Neural cell (in vitro differentiated cells): ENCODE measurements at regions not wholly inside any gene's neighbourhood (a gene's known extent, or its start where the extent isn't known, plus 50 kb on each side); places are given as distances from the start of the nearest gene placed in this dataset.

ENCODE experiments used
- H2AFZ ChIP-seq: fragments of 200-600, 300-800 bp; sonication (generic), shearing (Covaris generic); 2 replicates; pipeline ENCODE4 v1.6.0; 2014; ENCODE audit warnings: low read depth, mild to moderate bottlenecking, antibody characterized with exemption, low read length, moderate library complexity
- H3F3A ChIP-seq: fragments of 200-600 bp; shearing (Covaris generic); 2 replicates; pipeline ENCODE4 v1.6.1; 2016; ENCODE audit warnings: mild to moderate bottlenecking, moderate library complexity, mixed read lengths, antibody characterized with exemption, low read length; ENCODE audit not compliant: insufficient read depth, poor library complexity, severe bottlenecking
- H3K27ac ChIP-seq: fragments of 200-600, 300-800 bp; sonication (generic), shearing (Covaris generic); 2 replicates; pipeline ENCODE4 v1.5.1; 2014; ENCODE audit warnings: mild to moderate bottlenecking, low read length, moderate library complexity
- H3K27me3 ChIP-seq: fragments of 300-800, 200-600 bp; sonication (generic), shearing (Covaris generic); 2 replicates; pipeline ENCODE4 v1.6.0; 2014; ENCODE audit warnings: mild to moderate bottlenecking, low read depth, low read length, moderate library complexity; ENCODE audit not compliant: insufficient read depth
- H3K36me3 ChIP-seq: fragments of 300-800, 200-600 bp; sonication (generic), shearing (Covaris generic); 2 replicates; pipeline ENCODE4 v1.5.1; 2014; ENCODE audit warnings: mild to moderate bottlenecking, antibody characterized with exemption, low read length, moderate library complexity; ENCODE audit not compliant: insufficient read depth
- H3K4me2 ChIP-seq: fragments of 300-800, 200-600 bp; sonication (generic), shearing (Covaris generic); 2 replicates; pipeline ENCODE4 v1.6.0; 2014; ENCODE audit warnings: mild to moderate bottlenecking, low read length
- H3K4me3 ChIP-seq: fragments of 300-800, 200-600 bp; sonication (generic), shearing (Covaris generic); 2 replicates; pipeline ENCODE4 v1.5.1; 2014; ENCODE audit warnings: mild to moderate bottlenecking, low read length, moderate library complexity
- H3K79me2 ChIP-seq: fragments of 200-600 bp; shearing (Covaris generic); replicated peaks from 2 replicates; pipeline ENCODE4 v1.6.0; 2014; ENCODE audit warnings: mild to moderate bottlenecking, low read length, moderate library complexity; ENCODE audit not compliant: insufficient read depth
- H3K9ac ChIP-seq: fragments of 300-800, 200-600 bp; sonication (generic), shearing (Covaris generic); 2 replicates; pipeline ENCODE4 v1.6.1; 2016; ENCODE audit warnings: mild to moderate bottlenecking, low read length, mixed read lengths
- H3K9me2 ChIP-seq: fragments of 200-600 bp; shearing (Covaris generic); 2 replicates; pipeline ENCODE4 v1.6.1; 2016; ENCODE audit warnings: mild to moderate bottlenecking, low read length, mixed read lengths; ENCODE audit not compliant: insufficient read depth
- H3K9me3 ChIP-seq: fragments of 200-600, 300-800 bp; sonication (generic), shearing (Covaris generic); 2 replicates; pipeline ENCODE4 v1.6.1; 2016; ENCODE audit warnings: mild to moderate bottlenecking, mixed run types, low read length, moderate library complexity, mixed read lengths
- H4K20me1 ChIP-seq: fragments of 200-600 bp; shearing (Covaris generic); 2 replicates; pipeline ENCODE4 v1.6.1; 2016; ENCODE audit warnings: mild to moderate bottlenecking, mixed run types; ENCODE audit not compliant: insufficient read depth
- CTCF ChIP-seq: fragments of 450-650 bp; IDR thresholded peaks from 2 replicates; pipeline ENCODE4 v1.5.1; 2014; ENCODE audit warnings: antibody characterized with exemption, mild to moderate bottlenecking, moderate library complexity; ENCODE audit not compliant: poor library complexity, severe bottlenecking
- EP300 ChIP-seq: fragments of 450-650 bp; conservative IDR thresholded peaks from 2 replicates; pipeline ENCODE4 v1.6.1; 2014; ENCODE audit warnings: antibody characterized with exemption, mild to moderate bottlenecking, moderate library complexity; ENCODE audit not compliant: poor library complexity, severe bottlenecking
- EZH2 ChIP-seq: fragments of 200-600, 300-800 bp; shearing (Covaris generic), sonication (generic); IDR thresholded peaks from 2 replicates; pipeline ENCODE4 v1.6.1; 2014; ENCODE audit warnings: antibody characterized with exemption, low read length, borderline replicate concordance, mild to moderate bottlenecking; ENCODE audit not compliant: insufficient read depth, poor library complexity, severe bottlenecking
- MXI1 ChIP-seq: fragments of 450-650 bp; conservative IDR thresholded peaks from 2 replicates; pipeline ENCODE4 v1.6.1; 2014; ENCODE audit warnings: antibody characterized with exemption, mild to moderate bottlenecking; ENCODE audit not compliant: poor library complexity, severe bottlenecking
- POLR2AphosphoS5 ChIP-seq: IDR thresholded peaks from 2 replicates; pipeline ENCODE4 v1.6.1; 2012
- RAD21 ChIP-seq: fragments of 450-650 bp; conservative IDR thresholded peaks from 2 replicates; pipeline ENCODE4 v1.6.1; 2014; ENCODE audit warnings: antibody characterized with exemption, mild to moderate bottlenecking, moderate library complexity
- REST ChIP-seq: IDR thresholded peaks from 2 replicates; pipeline ENCODE4 v1.6.1; 2012; ENCODE audit warnings: borderline replicate concordance
- SMC3 ChIP-seq: fragments of 450-650 bp; conservative IDR thresholded peaks from 2 replicates; pipeline ENCODE4 v1.6.1; 2014; ENCODE audit warnings: antibody characterized with exemption, mild to moderate bottlenecking, moderate library complexity; ENCODE audit not compliant: poor library complexity
- TAF1 ChIP-seq: IDR thresholded peaks from 2 replicates; pipeline ENCODE4 v1.6.1; 2012; ENCODE audit warnings: low read depth

- Histone ChIP-seq H3K4me2 (no peak overlapping the region), H3K79me2 (no peaks in the 10 kb centered on the region), H3K36me3 (no peaks in the 10 kb centered on the region), H3K9me3 (no peaks in the 10 kb centered on the region), H3K9ac (no peak overlapping the region), H3F3A (no peaks in the 10 kb centered on the region), H3K9me2 (no peaks in the 10 kb centered on the region), H4K20me1 (no peaks in the 10 kb centered on the region), H3K27ac (no peak overlapping the region), H3K4me3 (no peak overlapping the region), H2AFZ (no peak overlapping the region), H3K27me3 (no peaks in the 10 kb centered on the region)
- TF ChIP-seq SMC3 (no peak), EP300 (no peak)
Measured at GRCh38 chr11:126123686-126124085, 61.0 kb upstream of the CDON start.

GRCh38 chr11:126122863-126123262, 60.2 kb upstream of the CDON start:
- no peak overlapping the region for H3K9ac ChIP-seq
- H3K79me2 ChIP-seq = no peaks in the 10 kb centered on the region
- no peaks in the 10 kb centered on the region for H3K27me3 ChIP-seq
- no peaks in the 10 kb centered on the region for H3F3A ChIP-seq
- H2AFZ ChIP-seq = no peak overlapping the region
- no peak overlapping the region for H3K27ac ChIP-seq
- H4K20me1 ChIP-seq = no peaks in the 10 kb centered on the region
- no peak overlapping the region for H3K4me3 ChIP-seq
- no peaks in the 10 kb centered on the region for H3K9me3 ChIP-seq
- no peaks in the 10 kb centered on the region for H3K36me3 ChIP-seq
- TF ChIP-seq REST (no peak), MXI1 (no peak), RAD21 (no peak), SMC3 (no peak), EP300 (no peak), CTCF (no peak), POLR2AphosphoS5 (no peak), TAF1 (no peak), EZH2 (no peak)
- H3K9me2 ChIP-seq = no peaks in the 10 kb centered on the region
- H3K4me2 ChIP-seq = no peak overlapping the region

GRCh38 chr11:126121296-126121695, 58.6 kb upstream of the CDON start:
- Histone ChIP-seq H4K20me1 (no peaks in the 10 kb centered on the region), H3K27me3 (no peaks in the 10 kb centered on the region)
- TF ChIP-seq REST (no peak), CTCF (no peak), POLR2AphosphoS5 (no peak), SMC3 (no peak), MXI1 (no peak), TAF1 (no peak), EP300 (no peak), RAD21 (no peak)

More at GRCh38 chr11:126121296-126121695, 58.6 kb upstream of the CDON start:
- Histone ChIP-seq H3K9me3 (no peaks in the 10 kb centered on the region), H3K27ac (no peak overlapping the region), H3K4me3 (no peak overlapping the region), H3K9ac (no peak overlapping the region), H3K36me3 (no peaks in the 10 kb centered on the region), H2AFZ (no peak overlapping the region), H3K9me2 (no peaks in the 10 kb centered on the region), H3K79me2 (no peaks in the 10 kb centered on the region), H3K4me2 (no peak overlapping the region), H3F3A (no peaks in the 10 kb centered on the region)
